GM21447 (cell line): ENCODE measurements at regions not wholly inside any gene's neighbourhood (a gene's known extent, or its start where the extent isn't known, plus 50 kb on each side); places are given as distances from the start of the nearest gene placed in this dataset.

Source experiments
- ATAC-seq: cut with Tn5 transposase; IDR thresholded peaks from one replicate; pipeline ENCODE4 v1.9.1; 2021; ENCODE audit not compliant: unreplicated experiment

DNA sequence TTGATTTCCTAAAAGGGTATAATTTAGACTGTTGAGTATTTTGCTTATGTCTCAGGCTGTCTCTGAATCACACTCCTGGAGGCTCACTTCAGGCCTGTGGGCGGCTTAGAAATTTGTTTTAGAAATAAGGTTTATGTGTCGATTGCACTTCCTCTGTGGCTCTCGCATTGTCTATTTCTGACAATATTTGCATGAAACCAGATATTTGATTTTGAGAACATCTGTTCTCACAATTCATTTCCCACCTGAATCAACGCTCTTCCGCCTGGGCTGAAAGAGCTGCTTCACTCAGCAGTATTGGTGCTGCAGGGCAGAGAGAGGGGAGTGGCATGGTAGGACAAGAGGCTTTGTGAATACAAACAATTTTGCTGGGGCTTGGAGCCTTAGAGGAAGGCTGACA, 262.0 kb downstream of the ADRA2A start:
- ATAC-seq, result peak; percentile 85

DNA sequence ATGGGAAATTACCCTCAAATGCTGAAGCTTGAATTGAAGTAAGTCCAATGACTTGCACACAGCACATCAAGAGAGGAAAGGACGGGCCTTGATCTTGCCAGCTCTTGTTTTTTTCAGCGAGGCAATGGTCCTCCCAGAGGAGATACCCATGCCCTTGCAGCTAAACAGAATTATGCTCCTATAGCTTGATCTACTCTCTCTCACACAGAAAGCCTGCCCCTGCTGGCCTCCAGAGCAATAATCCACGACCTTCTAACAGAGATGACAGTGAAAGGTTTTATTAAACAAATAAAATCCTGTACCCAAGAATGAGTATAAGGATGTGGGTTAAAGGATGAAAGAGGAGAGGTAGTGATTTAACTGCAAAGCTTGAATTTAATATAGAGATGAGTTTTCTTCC, 268.0 kb downstream of the ADRA2A start:
- no peak for ATAC-seq

DNA sequence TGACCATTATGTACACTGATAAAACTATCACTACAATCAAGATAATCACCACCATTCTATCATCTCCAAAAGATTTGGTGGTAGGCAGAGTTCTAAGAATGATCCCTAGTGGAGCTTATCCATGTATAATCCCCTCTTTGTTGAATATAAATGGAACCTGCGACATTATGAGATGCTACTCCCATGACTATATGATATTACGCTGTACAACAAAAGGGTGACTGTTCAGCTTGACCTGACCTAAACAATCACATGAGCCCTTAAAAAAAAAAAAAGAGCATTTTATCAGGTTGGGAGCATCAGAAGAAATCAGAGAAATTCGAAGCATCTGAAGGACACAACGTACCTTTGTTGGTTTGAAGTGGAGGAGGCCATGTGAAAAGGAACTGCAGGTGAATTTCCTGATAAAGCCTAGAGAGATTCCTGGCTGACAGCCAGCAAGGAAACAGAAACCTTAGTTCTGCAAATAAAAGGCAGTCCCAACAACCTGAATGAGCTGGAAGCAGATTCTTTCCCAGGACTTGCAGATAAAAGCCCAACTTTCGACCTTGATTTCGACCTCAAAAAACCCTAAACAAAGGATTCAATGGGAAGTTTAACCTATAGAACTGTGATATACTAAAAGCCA, 270.7 kb downstream of the ADRA2A start:
- ATAC-seq, result no peak

DNA sequence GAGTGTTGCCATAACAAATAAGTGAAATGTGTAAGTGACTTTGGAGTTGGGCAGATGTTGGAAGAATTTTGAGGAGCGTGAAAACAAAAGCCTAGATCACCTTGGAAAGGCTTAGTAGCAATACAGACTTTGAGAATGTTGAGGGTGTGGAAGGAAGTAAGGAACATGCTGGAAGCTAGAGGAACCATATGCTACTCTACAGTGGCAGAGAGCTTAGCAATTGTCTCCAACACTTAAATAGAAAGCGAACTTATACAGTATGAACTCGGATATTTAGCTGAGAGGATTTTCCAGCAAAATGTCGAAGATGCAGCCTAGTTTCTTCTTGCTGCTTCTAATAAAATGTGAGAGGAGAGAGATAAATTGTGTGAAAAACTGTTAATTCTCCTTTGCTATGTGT, 271.2 kb downstream of the ADRA2A start:
- no peak for ATAC-seq

DNA sequence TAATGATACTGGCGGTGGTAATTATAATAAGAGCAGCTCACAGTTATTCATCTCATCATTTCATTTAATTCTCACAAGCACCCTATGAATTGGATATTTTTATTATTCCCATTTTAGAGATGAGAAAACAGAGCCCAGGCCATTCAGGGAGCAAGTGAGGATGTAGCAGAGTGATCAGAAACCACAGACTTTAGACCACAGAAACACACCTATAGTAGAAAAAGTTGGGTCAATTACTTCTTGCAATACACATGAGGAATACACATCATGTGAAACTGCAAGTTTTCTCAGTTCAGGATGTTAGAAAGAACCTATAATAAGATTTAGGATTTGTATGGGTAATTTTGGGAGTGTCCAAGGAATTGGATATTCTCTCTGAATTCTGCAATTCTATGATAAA, 278.0 kb downstream of the ADRA2A start:
- no peak for ATAC-seq

DNA sequence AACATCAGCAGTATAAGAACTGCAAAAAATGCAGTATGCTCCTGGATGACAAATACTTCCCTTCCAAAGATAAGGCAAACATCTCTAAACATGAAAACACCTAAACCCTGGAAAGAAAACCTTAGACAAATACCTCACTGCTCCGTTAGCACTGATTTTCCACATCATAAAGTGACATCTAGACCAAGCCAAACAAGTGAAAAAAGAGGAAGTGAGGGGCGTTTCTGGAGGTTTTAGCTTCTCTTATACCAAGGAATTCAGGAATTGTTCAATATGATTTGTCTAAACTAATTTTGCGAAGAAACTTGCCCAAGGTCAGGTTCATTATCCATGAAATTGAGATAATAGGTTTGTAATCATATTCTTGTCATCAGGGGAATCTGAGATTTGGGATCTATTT, 279.7 kb downstream of the ADRA2A start:
- no peak for ATAC-seq

DNA sequence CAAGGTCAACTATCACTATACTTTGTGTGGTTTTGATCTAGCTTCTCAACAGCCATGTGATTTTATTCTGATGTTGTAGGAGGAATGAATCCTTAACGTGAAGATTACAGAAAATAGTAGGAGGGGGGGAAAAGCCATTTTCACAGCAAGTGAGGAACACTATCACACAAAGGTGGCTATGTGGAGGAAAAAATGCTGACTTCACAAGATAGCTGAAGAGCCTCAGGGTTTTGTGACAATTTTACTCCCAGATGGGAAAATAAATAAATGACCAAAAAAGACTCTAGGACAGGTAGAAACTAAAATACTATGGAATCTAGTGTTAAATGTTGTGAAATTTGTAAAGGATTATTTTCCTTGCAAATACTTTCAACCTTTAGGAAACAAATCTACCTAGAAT, 281.0 kb downstream of the ADRA2A start:
- no peak for ATAC-seq

DNA sequence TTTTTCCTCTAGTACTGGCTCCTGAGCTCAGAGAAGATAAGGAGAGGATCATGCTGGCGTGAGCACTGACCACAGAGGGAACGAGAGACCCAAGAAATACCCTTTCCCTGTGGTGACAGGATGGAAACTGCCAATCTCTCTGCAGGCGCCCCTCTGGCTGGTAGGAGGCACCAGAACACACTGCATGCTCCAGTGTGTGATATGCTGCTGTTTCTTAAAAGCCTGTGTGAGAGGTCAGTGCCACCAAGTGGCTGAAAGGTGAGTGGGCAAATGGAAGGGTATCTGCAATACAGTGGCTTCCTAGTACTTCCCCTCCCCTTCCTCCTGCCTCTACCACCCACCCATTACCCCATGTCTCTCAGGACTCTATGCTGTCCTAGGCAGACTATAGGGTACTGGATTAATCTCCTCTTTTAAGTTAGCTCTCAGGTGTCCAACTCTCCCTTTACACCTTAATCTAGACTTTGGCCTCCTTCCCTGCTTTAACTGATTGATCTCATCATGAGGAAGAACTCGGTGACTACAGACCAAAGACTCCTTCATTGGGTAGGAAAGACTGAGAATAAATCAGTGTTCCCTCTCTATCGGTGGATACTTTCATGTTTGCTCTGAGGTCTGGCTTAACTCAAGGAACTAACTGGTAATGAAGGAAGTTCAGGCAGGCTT, 283.6 kb downstream of the ADRA2A start:
- peak; percentile 89 for ATAC-seq

DNA sequence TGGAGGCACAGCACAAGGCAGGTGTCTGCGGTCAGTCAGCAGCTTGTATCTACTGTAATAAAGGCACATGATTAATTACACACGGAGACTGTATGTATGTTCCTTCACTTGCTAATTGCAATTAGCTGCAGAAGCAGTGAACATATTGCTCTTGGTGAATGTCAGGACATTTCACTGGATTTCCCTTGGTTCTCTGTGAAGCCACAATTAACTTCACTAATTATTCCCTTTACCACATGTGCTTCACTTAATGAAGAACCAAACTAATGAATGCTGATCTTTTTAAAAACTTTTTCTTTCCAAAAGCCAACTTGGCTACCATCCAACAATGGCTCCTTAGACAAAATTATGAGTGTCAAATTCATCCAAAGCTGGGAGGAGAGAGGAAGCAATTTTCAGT, 290.7 kb downstream of the ADRA2A start:
- ATAC-seq, result no peak

DNA sequence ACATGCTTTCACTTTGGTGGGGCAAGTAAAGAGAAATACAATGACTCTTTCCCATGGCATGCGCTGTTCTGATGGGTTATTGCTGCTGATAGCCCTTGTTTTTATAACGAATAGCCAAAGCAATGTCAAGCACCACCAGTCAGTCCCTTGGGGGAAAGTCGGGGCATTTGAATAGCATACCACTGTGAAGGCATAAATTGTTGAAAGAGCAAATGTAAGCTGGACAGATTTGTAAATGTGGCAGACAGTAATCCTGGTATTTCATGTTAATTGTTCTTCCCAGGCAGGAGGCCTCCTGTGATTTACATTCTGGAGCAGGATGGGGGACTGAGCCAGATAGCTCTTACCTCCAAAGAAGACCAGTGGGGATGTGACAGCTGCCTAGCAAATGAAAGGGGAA, 293.3 kb downstream of the ADRA2A start:
- ATAC-seq, result no peak

DNA sequence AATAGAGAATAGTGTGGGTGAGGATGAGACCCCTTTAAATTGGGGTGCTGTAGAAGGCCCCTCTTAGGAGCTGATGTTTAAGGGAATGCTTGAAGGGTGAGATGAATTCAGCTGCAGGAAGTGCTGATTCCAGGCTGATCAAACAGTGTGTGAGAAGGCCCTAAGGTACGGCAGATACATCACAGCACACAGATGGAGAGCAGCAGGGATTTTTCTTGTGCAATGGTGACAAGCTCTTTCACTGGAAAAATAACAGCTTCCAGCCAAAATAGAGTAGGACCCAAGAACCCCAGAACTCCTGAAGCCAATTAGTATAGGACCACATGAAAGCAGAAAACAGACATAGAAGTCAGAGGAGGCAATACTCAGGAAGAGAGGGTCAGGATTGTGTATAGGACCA, 296.9 kb downstream of the ADRA2A start:
- no peak for ATAC-seq

DNA sequence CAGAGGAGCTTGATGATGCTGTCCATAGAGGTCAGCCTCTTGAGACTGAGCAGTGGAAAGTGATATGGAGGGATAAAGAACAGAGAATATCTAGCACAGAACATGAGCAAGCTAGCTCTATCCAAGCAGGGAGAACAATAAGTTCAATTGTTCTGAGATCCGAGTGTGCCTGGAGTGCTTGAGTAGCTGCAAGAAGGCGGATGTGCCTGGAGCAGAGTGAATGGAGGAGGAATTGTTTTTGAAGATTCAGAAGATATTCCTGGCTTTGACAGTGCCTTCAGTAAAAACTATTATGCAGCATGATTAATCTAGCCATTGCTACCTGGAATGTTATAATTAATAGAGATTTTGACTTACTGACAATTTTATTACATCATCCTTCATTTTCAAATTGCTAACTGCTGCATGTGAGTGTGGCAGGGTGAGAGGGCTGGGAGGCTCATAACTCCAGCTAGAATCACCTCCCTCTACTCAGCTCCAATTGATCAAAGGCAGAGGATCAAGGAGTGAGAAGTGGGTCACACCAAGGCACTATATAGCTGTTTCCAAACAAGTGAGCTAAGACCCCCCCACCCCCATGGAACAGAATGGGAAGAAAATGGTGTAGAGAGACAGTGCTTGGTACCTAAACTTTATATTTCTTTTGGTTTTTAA, 302.8 kb downstream of the ADRA2A start:
- ATAC-seq, result no peak

DNA sequence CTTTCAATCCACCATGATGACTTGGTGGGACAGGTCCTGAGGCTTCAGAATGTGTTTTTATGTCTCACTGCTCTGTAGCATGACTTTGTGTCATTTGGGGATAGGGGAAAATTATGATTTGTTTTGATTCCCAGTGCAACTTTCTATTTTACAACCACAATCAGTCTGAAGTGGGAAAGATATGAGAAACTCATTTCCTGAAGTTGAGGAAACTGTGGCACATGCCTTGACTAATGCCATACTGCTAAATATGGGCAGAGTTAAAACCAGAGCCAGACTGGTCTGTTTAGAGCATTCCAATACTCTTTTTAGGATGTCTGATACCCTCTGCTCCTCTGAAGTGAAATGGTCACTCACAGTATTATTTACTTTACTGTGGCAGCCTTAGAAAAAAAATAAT, 307.7 kb downstream of the ADRA2A start:
- no peak for ATAC-seq

DNA sequence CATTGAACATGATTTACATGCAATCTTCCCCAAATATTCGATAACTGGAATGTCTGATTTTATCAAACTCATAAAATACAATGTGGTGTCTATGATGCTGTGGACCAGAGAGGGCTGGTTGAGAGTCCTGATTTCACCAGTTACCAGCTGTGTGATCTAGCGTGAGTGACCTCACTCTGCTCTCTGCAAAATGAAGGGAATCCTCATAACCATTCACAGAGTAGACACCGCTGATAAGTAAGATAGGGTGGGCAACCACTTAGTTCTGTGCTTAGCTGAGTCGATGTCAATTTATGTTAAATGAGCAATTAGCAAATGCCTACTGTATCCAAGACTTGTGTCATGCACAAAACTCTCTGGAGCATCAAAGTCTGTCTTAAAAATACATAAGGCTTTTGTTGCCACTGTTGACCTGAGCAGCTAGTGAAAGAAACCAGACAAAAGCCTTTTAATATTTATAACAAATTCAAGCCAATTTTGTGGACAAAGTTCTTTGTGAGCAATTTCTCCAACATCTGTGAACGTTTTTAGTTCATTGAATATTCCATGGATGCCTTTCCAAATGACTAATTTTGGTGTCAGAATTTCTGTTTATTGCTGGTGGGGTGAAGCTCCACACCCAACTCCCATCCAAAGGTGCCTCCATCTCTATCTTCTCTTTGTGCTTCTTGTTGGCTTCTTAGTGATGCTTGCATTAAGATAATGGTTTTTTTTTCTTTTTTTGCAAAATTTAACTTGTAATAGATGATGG, 314.2 kb downstream of the ADRA2A start:
- no peak for ATAC-seq

DNA sequence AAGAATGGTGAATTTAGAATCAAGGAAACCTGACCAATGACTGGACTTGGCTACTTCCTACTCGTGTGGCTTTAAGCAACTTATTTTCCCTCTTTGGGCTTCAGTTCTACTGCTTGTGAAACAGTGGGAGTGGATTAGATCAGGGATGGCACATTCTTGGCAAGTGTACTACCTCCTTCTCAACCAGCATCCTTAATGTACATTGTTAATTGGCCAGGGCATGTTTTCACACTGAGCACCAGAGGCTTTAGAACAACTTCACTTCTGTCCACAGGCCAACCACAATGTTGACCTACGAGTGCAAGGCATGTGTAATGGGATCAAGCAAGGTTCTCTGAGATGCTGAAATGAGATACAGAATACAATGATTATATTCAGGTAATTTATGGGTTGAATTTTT, 315.3 kb downstream of the ADRA2A start:
- no peak for ATAC-seq

DNA sequence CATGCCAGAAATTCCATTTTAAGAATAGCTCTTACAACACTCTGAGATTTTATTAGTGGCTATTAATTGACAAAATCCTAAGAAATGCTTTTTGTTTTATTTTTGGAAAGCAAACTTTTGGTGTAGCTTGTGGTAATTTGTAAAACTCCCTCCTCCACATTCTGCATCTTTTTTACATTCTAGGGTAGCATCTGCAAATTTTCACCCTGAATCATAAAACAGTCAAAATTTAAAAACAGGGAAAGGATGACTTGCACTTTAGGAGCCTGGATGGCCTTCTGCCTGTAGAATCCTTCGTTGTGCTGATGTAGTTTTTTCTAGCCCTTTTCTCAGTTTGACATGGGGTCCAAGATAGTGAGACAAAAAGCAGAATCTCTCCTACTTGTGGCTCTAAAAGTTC, 316.1 kb downstream of the ADRA2A start:
- no peak for ATAC-seq

DNA sequence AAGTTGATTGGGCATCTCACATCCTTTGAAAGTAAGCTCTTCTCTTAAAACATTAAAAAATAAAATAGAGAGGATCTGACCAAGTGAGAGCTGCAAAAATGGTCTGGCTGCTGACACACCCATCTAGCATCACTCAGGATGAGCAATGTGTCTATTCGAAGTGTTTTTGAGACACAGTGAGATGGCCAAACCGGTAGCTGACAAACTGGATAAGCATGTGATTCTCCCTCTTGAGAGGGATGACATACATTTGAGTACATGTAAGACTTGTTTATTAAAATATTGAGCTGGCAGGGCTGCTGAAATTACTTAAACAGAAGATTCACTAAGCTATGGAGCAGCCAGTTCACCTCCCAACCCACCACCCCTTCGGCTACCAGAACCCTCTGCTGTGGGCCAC, 333.9 kb downstream of the ADRA2A start:
- ATAC-seq, result no peak

DNA sequence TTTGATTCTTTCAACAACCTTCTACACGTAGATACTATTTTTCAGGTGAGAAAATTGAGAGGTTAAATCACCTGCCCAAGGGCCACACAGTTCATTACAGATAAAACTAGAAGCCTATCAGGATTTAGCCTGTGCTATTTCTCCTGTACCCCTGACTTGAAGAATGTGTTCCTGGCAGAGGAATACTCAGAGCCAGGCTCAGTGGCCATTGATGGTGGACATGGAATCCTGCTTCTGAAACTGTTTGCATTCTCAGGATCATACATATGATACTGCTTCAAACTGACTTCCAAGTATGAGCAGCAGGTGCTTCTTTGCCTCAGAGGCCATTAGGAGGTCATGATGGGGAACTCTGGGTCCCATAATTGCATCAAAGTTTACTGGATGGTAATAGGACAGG, 348.6 kb downstream of the ADRA2A start:
- no peak for ATAC-seq

DNA sequence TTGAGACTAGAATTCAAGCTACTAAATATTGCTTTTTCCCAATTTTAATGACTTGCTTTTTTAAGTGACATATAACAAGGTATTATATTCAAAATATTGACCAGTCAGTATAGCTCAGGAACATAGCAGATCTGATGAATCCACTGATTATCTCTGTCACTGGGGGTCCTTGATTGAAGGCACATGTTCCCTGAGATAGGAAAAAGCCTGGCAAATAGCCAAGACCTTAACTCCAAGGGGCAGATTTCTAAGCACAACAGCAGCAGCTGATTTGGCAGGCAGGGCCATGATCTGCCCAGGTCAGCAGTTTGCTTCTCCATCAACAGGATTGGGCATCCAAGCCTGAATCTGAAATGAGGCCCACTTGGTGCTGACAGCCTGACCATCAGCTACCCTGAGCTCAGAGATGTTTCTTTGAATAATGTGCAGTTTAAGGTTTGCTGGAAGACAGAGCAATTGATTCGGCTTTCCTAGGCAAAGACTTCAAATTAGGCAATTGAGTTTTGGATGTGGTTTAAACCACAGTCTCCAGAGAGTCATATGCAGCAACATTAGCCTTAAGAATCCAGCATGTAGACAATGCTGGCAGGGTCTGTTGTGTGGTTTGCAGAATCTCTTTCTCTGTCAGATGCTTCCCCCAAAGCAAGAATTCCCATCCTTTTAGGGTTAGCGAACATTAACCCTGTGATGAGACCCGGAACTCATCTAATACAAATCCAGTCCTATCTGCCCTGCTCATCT, 352.6 kb downstream of the ADRA2A start:
- ATAC-seq, result no peak

DNA sequence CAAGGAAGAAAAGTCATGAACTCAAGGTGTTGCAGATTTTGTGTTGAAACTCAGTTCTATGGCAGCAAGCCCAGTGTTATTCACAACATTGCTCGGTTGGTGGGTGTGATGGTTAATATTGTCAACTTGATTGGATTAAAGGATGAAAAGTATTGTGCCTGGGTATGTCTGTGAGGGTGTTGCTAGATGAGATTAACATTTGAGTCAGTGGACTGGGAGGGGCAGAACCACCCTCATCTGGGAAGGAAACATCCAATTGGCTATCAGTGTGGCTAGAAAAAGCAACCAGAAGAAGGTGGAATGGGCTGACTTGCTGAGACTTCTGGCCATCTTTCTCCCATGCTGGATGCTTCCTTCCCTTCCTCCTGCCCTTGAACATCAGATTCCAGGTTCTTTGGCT, 353.2 kb downstream of the ADRA2A start:
- ATAC-seq, result no peak

DNA sequence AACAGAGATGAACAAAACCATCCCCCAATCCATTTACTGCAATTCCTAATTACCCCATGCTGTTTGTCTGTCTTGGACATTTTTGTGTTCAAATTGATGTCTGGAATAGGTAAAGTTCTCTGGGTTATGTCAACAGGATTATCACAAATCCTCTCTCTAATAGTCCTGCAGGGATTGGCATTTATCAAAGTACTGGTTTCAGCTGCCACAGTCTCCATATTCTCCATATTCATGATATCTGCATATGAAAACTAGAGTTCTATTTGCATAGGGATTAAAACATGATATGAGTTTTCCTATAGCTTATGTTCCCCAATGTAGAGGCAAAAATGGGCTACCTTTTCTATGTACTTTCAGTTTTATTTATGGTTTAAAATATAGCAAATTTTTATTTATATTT, 355.8 kb downstream of the ADRA2A start:
- no peak for ATAC-seq
